CD14-positive monocyte (primary cell): ENCODE measurements at regions not wholly inside any gene's neighbourhood (a gene's known extent, or its start where the extent isn't known, plus 50 kb on each side); places are given as distances from the start of the nearest gene placed in this dataset.

Source experiments
- DNase-seq, 3 donors: peaks; one replicate each; pipeline ENCODE4 v3.0.0-alpha.2; 2011 to 2022
- H2AFZ ChIP-seq: 2 replicates; pipeline ENCODE4 v1.6.0; 2012; ENCODE audit warnings: mild to moderate bottlenecking, low read depth, low read length, inconsistent platforms; ENCODE audit not compliant: insufficient read depth, poor library complexity, severe bottlenecking
- H3K27ac ChIP-seq, 2 donors: 1 replicate in 1 of 2; 2 replicates in 1 of 2; pipeline ENCODE4 v1.5.1; 2012 to 2013; ENCODE audit warnings: low read length in 2 of 2, control low read depth in 1 of 2, inconsistent platforms in 1 of 2, low read depth in 1 of 2, mild to moderate bottlenecking in 1 of 2
- H3K27me3 ChIP-seq, 2 donors: one replicate each; pipeline versions ENCODE4 v1.6.0 to v1.6.1; 2011 to 2013; ENCODE audit warnings: low read length in 2 of 2; ENCODE audit not compliant: control insufficient read depth in 2 of 2, insufficient read depth in 2 of 2
- H3K36me3 ChIP-seq, 2 donors: replicated peaks in 1 of 2; 1 replicate in 1 of 2; 2 replicates in 1 of 2; pipeline versions ENCODE4 v1.5.1 to v1.6.1; 2012 to 2013; ENCODE audit warnings: low read length in 2 of 2, control low read depth in 1 of 2, inconsistent platforms in 1 of 2, mild to moderate bottlenecking in 1 of 2; ENCODE audit not compliant: insufficient read depth in 2 of 2, control insufficient read depth in 1 of 2
- H3K4me1 ChIP-seq, 2 donors: 1 replicate in 1 of 2; 2 replicates in 1 of 2; pipeline versions ENCODE4 v1.5.1 to v1.6.1; 2012 to 2013; ENCODE audit warnings: low read length in 2 of 2, control low read depth in 1 of 2, inconsistent platforms in 1 of 2, mild to moderate bottlenecking in 1 of 2, moderate library complexity in 1 of 2; ENCODE audit not compliant: insufficient read depth in 2 of 2, control insufficient read depth in 1 of 2
- H3K4me2 ChIP-seq: replicated peaks from 2 replicates; pipeline ENCODE3; 2012; ENCODE audit warnings: low read length, moderate library complexity, mild to moderate bottlenecking; ENCODE audit not compliant: poor library complexity, severe bottlenecking; ENCODE audit errors: extremely low read depth
- H3K4me3 ChIP-seq, 3 experiments: fragments of 200-600 bp in 1 of 3; sonication (generic) in 1 of 3; replicated peaks in 1 of 3; 1 replicate in 2 of 3; 2 replicates in 1 of 3; pipeline ENCODE4 v1.5.1; 2011 to 2013; ENCODE audit warnings: low read length in 3 of 3, mild to moderate bottlenecking in 3 of 3, control low read depth in 2 of 3, low read depth in 2 of 3, inconsistent platforms in 1 of 3, moderate library complexity in 1 of 3
- H3K79me2 ChIP-seq: 2 replicates; pipeline ENCODE4 v1.6.0; 2012; ENCODE audit warnings: mild to moderate bottlenecking, control low read depth, inconsistent platforms, low read length, moderate library complexity; ENCODE audit not compliant: insufficient read depth
- H3K9ac ChIP-seq: 2 replicates; pipeline ENCODE4 v1.6.0; 2017; ENCODE audit warnings: low read length, mild to moderate bottlenecking; ENCODE audit not compliant: insufficient read depth, poor library complexity, severe bottlenecking
- H3K9me3 ChIP-seq, 2 donors: replicated peaks in 1 of 2; 1 replicate in 1 of 2; 2 replicates in 1 of 2; pipeline versions ENCODE4 v1.5.1 to v1.6.1; 2012 to 2013; ENCODE audit warnings: low read length in 2 of 2, control low read depth in 1 of 2; ENCODE audit not compliant: control insufficient read depth in 1 of 2, insufficient read depth in 1 of 2
- H4K20me1 ChIP-seq: 2 replicates; pipeline ENCODE4 v1.6.0; 2012; ENCODE audit warnings: mild to moderate bottlenecking, low read length, control low read depth, moderate library complexity; ENCODE audit not compliant: insufficient read depth
- H3K27ac Mint-ChIP-seq, 7 donors: one replicate each; pipeline ENCODE4 v1.8.0; 2020; ENCODE audit warnings: mild to moderate bottlenecking in 7 of 7, mixed read lengths in 7 of 7, moderate library complexity in 6 of 7, inconsistent platforms in 2 of 7
- H3K27me3 Mint-ChIP-seq, 3 donors: one replicate each; pipeline ENCODE4 v1.8.0; 2021 to 2022; ENCODE audit warnings: low read depth in 3 of 3, mild to moderate bottlenecking in 3 of 3, mixed read lengths in 3 of 3, moderate library complexity in 3 of 3, inconsistent platforms in 1 of 3
- H3K36me3 Mint-ChIP-seq, 2 donors: one replicate each; pipeline ENCODE4 v1.8.0; 2020; ENCODE audit warnings: mixed read lengths in 2 of 2, inconsistent platforms in 1 of 2, mild to moderate bottlenecking in 1 of 2
- H3K4me1 Mint-ChIP-seq: one replicate; pipeline ENCODE4 v1.8.0; 2020; ENCODE audit warnings: mild to moderate bottlenecking, mixed read lengths
- H3K4me3 Mint-ChIP-seq, 2 donors: one replicate each; pipeline ENCODE4 v1.8.0; 2020; ENCODE audit warnings: mild to moderate bottlenecking in 2 of 2, mixed read lengths in 2 of 2, moderate library complexity in 1 of 2
- H3K9me3 Mint-ChIP-seq, 7 donors: one replicate each; pipeline ENCODE4 v1.8.0; 2020 to 2022; ENCODE audit warnings: mixed read lengths in 7 of 7, mild to moderate bottlenecking in 6 of 7, moderate library complexity in 6 of 7, inconsistent platforms in 2 of 7
- WGBS: methylation state at CpG from one replicate; pipeline ENCODE4 v1.1.5; 2013; ENCODE audit warnings: missing lambda C conversion rate; ENCODE audit not compliant: insufficient coverage; 5-methylcytosine and 5-hydroxymethylcytosine counted together
- intact Hi-C, 2 donors: fragments of 100-400 bp; cut with micrococcal nuclease; formaldehyde crosslinking; loops; one replicate each; pipeline versions ENCODE4 v1.15.0 to v1.15.1; 2023
- TF ChIP-seq, protein P1 (sequence below): fragments of 200-600 bp; IDR thresholded peaks from one replicate; pipeline ENCODE4 v1.8.0; 2022; ENCODE audit warnings: antibody characterized with exemption, mild to moderate bottlenecking

DNA sequence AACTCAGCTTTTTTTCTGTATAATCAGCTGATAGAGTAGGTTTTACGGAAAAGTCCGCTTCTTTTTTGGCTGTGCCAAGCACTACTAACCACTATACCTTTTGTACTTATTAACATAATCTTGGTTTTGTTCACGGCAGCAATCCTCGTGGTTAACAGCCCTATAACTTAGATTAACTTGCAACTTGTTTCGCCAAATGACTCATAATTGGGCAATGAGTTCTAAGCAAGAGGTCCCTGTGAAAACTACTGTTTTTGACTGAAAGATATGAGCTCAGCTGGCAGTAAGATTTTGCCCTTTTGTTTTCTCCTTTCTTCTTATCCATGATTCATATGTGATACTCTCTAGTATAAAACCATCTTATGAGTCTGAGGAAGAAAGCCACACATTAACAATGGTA, 345.0 kb upstream of the PCDH15 start:
- Histone ChIP-seq H2AFZ (no peak overlapping the region), H3K9ac (no peak overlapping the region), H3K27me3 (no peaks in the 10 kb centered on the region), H3K4me3 (no peak overlapping the region), H3K4me1 (no peaks in the 10 kb centered on the region), H3K9me3 (no peaks in the 10 kb centered on the region), H3K4me2 (no peak overlapping the region), H3K27ac (no peak overlapping the region), H3K36me3 (no peaks in the 10 kb centered on the region), H3K79me2 (no peaks in the 10 kb centered on the region), H4K20me1 (no peaks in the 10 kb centered on the region)
- DNase-seq: no peak
- 77% methylated on average over 2 of the region's 5 CpGs for WGBS
- no peaks in the 10 kb centered on the region for H3K27me3 Mint-ChIP-seq
- no peak overlapping the region for H3K4me3 Mint-ChIP-seq
- H3K36me3 Mint-ChIP-seq: no peaks in the 10 kb centered on the region
- H3K9me3 Mint-ChIP-seq: peaks cover 0 to 2% (median 0%) of the 10 kb centered on the region in 7 donors
- TF ChIP-seq, protein P1, sequence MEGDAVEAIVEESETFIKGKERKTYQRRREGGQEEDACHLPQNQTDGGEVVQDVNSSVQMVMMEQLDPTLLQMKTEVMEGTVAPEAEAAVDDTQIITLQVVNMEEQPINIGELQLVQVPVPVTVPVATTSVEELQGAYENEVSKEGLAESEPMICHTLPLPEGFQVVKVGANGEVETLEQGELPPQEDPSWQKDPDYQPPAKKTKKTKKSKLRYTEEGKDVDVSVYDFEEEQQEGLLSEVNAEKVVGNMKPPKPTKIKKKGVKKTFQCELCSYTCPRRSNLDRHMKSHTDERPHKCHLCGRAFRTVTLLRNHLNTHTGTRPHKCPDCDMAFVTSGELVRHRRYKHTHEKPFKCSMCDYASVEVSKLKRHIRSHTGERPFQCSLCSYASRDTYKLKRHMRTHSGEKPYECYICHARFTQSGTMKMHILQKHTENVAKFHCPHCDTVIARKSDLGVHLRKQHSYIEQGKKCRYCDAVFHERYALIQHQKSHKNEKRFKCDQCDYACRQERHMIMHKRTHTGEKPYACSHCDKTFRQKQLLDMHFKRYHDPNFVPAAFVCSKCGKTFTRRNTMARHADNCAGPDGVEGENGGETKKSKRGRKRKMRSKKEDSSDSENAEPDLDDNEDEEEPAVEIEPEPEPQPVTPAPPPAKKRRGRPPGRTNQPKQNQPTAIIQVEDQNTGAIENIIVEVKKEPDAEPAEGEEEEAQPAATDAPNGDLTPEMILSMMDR: no peak
- intact Hi-C loops: no loop called here
- no peak overlapping the region for H3K27ac Mint-ChIP-seq
- no peaks in the 10 kb centered on the region for H3K4me1 Mint-ChIP-seq

DNA sequence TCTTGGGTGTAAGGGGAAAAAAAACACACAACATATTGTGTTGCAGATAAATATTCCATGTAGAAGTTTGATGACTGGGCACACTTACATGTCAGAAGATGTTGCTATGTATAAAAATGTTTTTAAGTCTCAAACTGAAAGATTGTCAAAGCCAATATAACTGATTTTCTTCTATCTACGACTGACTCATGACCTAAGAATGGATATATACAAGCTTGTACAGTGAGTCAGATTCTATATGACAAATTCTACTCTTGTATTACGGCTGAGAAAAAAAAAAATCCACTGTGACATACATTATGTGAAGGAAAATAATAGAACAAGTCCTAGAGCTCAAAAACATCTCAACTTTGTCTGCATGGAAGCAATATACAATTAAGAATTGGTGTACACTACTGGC, 343.0 kb upstream of the PCDH15 start:
- no CpG with 5 or more reads among the region's 2 CpGs for WGBS
- Mint-ChIP-seq H3K27ac (no peak overlapping the region), H3K36me3 (no peaks in the 10 kb centered on the region), H3K4me3 (no peak overlapping the region), H3K27me3 (no peaks in the 10 kb centered on the region), H3K9me3 (peaks cover 0 to 2% (median 0%) of the 10 kb centered on the region in 7 donors), H3K4me1 (no peaks in the 10 kb centered on the region)
- Histone ChIP-seq H4K20me1 (no peaks in the 10 kb centered on the region), H2AFZ (no peak overlapping the region), H3K27me3 (no peaks in the 10 kb centered on the region), H3K4me2 (no peak overlapping the region), H3K9me3 (no peaks in the 10 kb centered on the region), H3K36me3 (no peaks in the 10 kb centered on the region), H3K79me2 (no peaks in the 10 kb centered on the region), H3K9ac (no peak overlapping the region), H3K27ac (no peak overlapping the region), H3K4me1 (no peaks in the 10 kb centered on the region), H3K4me3 (no peak overlapping the region)
- DNase-seq: no peak
- intact Hi-C loops: no loop called here
- TF ChIP-seq, protein P1: no peak
